Retinal pigment epithelial cell (primary cell): ENCODE measurements at regions not wholly inside any gene's neighbourhood (a gene's known extent, or its start where the extent isn't known, plus 50 kb on each side); places are given as distances from the start of the nearest gene placed in this dataset.

Experiments
- DNase-seq: peaks from one replicate; pipeline ENCODE4 v3.0.0-alpha.2; 2010; ENCODE audit warnings: low read depth
- H3K4me3 ChIP-seq: 2 replicates; pipeline ENCODE4 v1.5.1; 2011; ENCODE audit warnings: mild to moderate bottlenecking, low read length, control low read depth, moderate library complexity
- TF ChIP-seq, protein P1 (sequence below): conservative IDR thresholded peaks from 2 replicates; pipeline ENCODE4 v1.5.1; 2011; ENCODE audit warnings: low read depth, low read length, control low read depth, inconsistent platforms

DNA sequence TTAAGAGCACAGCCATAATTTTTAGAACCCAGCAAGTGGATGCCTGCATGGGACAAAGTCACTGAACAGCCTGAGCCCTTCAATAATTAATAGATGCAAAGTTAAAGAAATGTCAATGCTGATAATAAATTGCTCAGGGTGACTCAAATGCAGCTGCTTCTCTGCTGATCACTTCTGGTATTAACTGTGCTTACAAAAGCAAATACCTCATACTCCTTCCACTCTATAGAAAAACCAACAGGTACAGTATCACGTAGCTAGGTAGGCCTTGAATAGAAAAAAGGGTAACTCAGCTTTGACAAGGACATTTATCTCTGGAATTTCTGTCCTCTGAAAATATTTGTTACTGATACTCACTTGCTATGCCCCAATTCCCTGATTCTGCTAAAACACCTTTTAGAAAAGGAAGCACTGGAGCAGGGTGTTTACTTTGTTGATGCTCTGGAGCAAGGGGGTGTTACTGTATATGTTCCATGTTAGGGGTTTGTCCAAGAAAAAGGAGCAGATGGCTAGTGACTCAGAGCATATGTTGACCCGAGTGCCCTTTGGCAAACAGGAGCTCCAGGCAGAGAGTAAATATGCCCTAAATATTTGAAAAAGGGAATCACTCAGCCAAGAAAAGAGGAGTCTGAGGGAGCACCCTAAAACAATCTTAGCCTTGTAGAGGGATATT is 59.1 kb upstream of the RTN4 start:
- no peak for DNase-seq
- TF ChIP-seq, protein P1, sequence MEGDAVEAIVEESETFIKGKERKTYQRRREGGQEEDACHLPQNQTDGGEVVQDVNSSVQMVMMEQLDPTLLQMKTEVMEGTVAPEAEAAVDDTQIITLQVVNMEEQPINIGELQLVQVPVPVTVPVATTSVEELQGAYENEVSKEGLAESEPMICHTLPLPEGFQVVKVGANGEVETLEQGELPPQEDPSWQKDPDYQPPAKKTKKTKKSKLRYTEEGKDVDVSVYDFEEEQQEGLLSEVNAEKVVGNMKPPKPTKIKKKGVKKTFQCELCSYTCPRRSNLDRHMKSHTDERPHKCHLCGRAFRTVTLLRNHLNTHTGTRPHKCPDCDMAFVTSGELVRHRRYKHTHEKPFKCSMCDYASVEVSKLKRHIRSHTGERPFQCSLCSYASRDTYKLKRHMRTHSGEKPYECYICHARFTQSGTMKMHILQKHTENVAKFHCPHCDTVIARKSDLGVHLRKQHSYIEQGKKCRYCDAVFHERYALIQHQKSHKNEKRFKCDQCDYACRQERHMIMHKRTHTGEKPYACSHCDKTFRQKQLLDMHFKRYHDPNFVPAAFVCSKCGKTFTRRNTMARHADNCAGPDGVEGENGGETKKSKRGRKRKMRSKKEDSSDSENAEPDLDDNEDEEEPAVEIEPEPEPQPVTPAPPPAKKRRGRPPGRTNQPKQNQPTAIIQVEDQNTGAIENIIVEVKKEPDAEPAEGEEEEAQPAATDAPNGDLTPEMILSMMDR = no peak
- no peak overlapping the region for H3K4me3 ChIP-seq

DNA sequence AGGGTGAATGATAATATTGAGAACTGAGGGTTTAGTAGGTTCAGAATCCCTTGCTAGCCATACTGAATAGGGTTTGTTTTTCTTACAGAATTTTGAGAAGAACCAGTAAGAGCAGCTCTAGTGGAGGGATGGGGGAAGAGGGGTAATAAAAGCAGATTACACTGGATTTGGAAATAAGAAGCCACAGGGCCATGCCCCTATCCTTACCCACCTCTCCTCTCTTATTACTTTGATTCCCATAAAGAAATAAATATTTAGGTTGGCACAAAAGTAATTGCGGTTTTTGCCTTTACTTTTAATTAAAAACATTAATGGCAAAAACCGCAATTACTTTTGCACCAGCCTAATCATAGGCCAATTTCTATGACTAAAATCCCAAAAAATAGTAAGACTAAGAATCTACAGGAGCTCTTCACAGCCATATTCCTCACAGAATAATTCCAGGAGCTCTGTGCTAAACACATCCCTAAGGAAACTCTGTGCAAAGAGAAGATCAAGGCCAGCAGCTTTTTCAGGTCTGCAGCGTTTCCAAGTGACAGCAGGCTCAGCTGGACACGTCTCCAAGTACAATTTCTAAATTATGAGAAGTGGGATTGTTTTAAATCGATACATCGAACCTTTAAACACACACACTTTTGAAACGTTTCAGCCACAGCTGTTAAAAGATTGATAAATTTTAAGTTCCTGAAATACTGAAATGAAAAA is 58.4 kb upstream of the RTN4 start:
- TF ChIP-seq, protein P1 = no peak
- DNase-seq = no peak
- H3K4me3 ChIP-seq = no peak overlapping the region

DNA sequence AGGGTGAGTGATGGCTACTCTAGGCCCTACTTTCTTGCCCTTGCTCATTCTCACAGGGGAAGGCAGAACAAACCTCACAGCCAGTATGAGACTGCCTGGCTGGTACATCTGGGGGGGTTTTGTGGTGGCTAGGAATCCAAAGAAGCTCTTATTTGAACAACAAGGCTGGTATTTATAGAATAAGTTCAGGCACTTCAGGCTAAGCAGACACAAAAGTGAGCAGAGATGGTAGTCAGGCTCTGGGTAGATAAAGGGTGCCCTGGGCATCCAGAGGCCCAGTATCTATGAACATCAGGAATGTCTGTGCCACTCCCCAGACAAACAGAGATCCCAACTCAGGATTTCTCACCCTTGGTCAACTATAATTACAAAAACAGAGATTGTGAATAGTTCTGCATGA is 57.2 kb upstream of the RTN4 start:
- no peak for DNase-seq
- TF ChIP-seq, protein P1 = no peak
- no peak overlapping the region for H3K4me3 ChIP-seq

DNA sequence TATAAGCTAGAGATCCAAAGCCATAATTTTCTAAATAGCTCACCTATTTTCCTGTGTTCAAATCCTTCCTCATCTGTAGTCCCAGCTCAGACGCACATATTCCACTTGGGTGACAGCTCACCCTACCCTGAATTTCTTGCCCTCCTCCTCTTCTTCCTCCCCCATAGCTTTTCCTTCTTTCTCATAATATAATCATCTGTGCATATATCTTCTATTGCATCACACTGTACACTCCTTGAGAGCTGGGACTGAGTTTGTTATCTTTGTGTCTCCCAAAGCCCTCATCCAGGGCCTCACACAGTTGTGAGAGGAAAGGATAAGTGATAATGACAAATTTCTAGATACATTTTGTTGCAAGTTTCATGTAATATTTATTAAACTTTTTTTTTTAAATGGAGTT is 55.9 kb upstream of the RTN4 start:
- TF ChIP-seq, protein P1 = no peak
- H3K4me3 ChIP-seq = no peak overlapping the region
- no peak for DNase-seq

DNA sequence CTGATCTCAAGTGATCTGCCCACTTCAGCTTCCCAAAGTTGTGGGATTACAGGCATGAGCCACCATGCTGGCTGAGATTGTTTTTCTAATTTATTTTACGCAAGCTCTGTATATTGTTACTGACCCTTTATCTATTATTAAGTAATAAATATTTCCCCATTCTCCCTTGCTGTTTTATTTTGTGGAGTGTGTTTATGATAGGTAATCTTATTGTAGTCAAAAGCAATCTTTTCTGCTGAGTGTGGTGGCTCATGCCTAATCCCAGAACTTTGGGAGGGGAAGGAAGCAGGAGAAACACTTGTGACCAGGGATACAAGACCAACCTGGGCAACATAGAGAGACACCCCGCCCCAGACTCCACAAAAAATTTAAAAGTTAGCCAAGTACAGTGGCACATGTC is 55.2 kb upstream of the RTN4 start:
- H3K4me3 ChIP-seq = no peak overlapping the region
- DNase-seq = no peak
- TF ChIP-seq, protein P1 = no peak

DNA sequence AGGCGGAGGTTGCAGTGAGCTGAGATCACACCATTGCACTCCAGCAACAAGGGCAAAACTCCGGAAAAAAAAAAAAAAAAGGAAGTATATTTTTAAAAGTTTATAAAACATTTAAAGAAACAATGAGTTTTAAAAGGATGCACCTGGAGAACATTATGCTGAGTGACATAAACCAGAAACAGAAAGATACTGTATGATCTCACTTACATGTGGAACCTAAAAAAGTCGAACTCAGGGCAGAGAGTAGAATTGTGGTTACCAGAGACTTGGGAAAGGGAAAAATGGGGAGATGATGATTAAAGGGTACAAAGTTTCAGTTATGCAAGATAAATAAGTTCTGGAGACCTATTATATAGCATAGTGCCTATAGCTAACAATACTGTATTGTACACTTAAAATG is 52.8 kb upstream of the RTN4 start:
- DNase-seq = no peak
- TF ChIP-seq, protein P1 = no peak
- no peak overlapping the region for H3K4me3 ChIP-seq
